ENCODE measurements at regions not wholly inside any gene's neighbourhood (a gene's known extent, or its start where the extent isn't known, plus 50 kb on each side); places are given as distances from the start of the nearest gene placed in this dataset.

- Histone ChIP-seq H3K9me3 (ENCODE audit: control insufficient read depth in 1 of 2, low read length in 2 of 2) (no peaks in the 10 kb centered on the region), H3K4me3 (ENCODE audit: low read depth in 1 of 2, low read length in 2 of 2) (no peak overlapping the region), H3K27me3 (ENCODE audit: low read depth, low read length) (no peaks in the 10 kb centered on the region), H3K27ac (ENCODE audit: low read length) (no peak overlapping the region), H3K4me1 (ENCODE audit: control insufficient read depth in 1 of 2, insufficient read depth in 2 of 2, low read length in 2 of 2) (no peaks in the 10 kb centered on the region), H3K36me3 (ENCODE audit: control insufficient read depth in 1 of 2, insufficient read depth in 2 of 2, low read length in 2 of 2) (no peaks in the 10 kb centered on the region)
Measured at GRCh38 chr4:31918891-31919290, 1198.7 kb downstream of the PCDH7 start.

GRCh38 chr4:31923634-31924033 is 1203.5 kb downstream of the PCDH7 start:
- Histone ChIP-seq H3K27me3 (ENCODE audit: low read depth, low read length) (no peaks in the 10 kb centered on the region), H3K27ac (ENCODE audit: low read length) (no peak overlapping the region), H3K4me1 (ENCODE audit: control insufficient read depth in 1 of 2, insufficient read depth in 2 of 2, low read length in 2 of 2) (no peaks in the 10 kb centered on the region)

GRCh38 chr4:31929676-31930345 is 1209.6 kb downstream of the PCDH7 start:
- H3K4me1 ChIP-seq (ENCODE audit: control insufficient read depth in 1 of 2, insufficient read depth in 2 of 2, low read length in 2 of 2), result no peaks in the 10 kb centered on the region
- no peaks in the 10 kb centered on the region for H3K27me3 ChIP-seq (ENCODE audit: low read depth, low read length)
- H3K4me3 ChIP-seq (ENCODE audit: low read depth in 1 of 2, low read length in 2 of 2), result no peak overlapping the region
- H3K36me3 ChIP-seq (ENCODE audit: control insufficient read depth in 1 of 2, insufficient read depth in 2 of 2, low read length in 2 of 2), result no peaks in the 10 kb centered on the region
- no peaks in the 10 kb centered on the region for H3K9me3 ChIP-seq (ENCODE audit: control insufficient read depth in 1 of 2, low read length in 2 of 2)
- H3K27ac ChIP-seq (ENCODE audit: low read length), result no peak overlapping the region

More at GRCh38 chr4:31923634-31924033, 1203.5 kb downstream of the PCDH7 start:
- H3K36me3 ChIP-seq (ENCODE audit: control insufficient read depth in 1 of 2, insufficient read depth in 2 of 2, low read length in 2 of 2), result no peaks in the 10 kb centered on the region
- no peaks in the 10 kb centered on the region for H3K9me3 ChIP-seq (ENCODE audit: control insufficient read depth in 1 of 2, low read length in 2 of 2)
- H3K4me3 ChIP-seq (ENCODE audit: low read depth in 1 of 2, low read length in 2 of 2), result no peak overlapping the region

- Histone ChIP-seq H3K4me1 (ENCODE audit: control insufficient read depth in 1 of 2, insufficient read depth in 2 of 2, low read length in 2 of 2) (no peaks in the 10 kb centered on the region), H3K9me3 (ENCODE audit: control insufficient read depth in 1 of 2, low read length in 2 of 2) (no peaks in the 10 kb centered on the region), H3K4me3 (ENCODE audit: low read depth in 1 of 2, low read length in 2 of 2) (no peak overlapping the region), H3K27me3 (ENCODE audit: low read depth, low read length) (no peaks in the 10 kb centered on the region), H3K36me3 (ENCODE audit: control insufficient read depth in 1 of 2, insufficient read depth in 2 of 2, low read length in 2 of 2) (no peaks in the 10 kb centered on the region), H3K27ac (ENCODE audit: low read length) (no peak overlapping the region)
Measured at GRCh38 chr4:31946456-31946855, 1226.3 kb downstream of the PCDH7 start.

GRCh38 chr4:31947101-31947500 is 1226.9 kb downstream of the PCDH7 start:
- Histone ChIP-seq H3K27me3 (ENCODE audit: low read depth, low read length) (no peaks in the 10 kb centered on the region), H3K36me3 (ENCODE audit: control insufficient read depth in 1 of 2, insufficient read depth in 2 of 2, low read length in 2 of 2) (no peaks in the 10 kb centered on the region), H3K4me3 (ENCODE audit: low read depth in 1 of 2, low read length in 2 of 2) (no peak overlapping the region), H3K4me1 (ENCODE audit: control insufficient read depth in 1 of 2, insufficient read depth in 2 of 2, low read length in 2 of 2) (no peaks in the 10 kb centered on the region), H3K27ac (ENCODE audit: low read length) (no peak overlapping the region), H3K9me3 (ENCODE audit: control insufficient read depth in 1 of 2, low read length in 2 of 2) (no peaks in the 10 kb centered on the region)

GRCh38 chr4:31949045-31949444 is 1228.9 kb downstream of the PCDH7 start:
- no peaks in the 10 kb centered on the region for H3K4me1 ChIP-seq (ENCODE audit: control insufficient read depth in 1 of 2, insufficient read depth in 2 of 2, low read length in 2 of 2)
- no peak overlapping the region for H3K27ac ChIP-seq (ENCODE audit: low read length)
- no peaks in the 10 kb centered on the region for H3K36me3 ChIP-seq (ENCODE audit: control insufficient read depth in 1 of 2, insufficient read depth in 2 of 2, low read length in 2 of 2)
- H3K9me3 ChIP-seq (ENCODE audit: control insufficient read depth in 1 of 2, low read length in 2 of 2), result no peaks in the 10 kb centered on the region
- no peaks in the 10 kb centered on the region for H3K27me3 ChIP-seq (ENCODE audit: low read depth, low read length)
- H3K4me3 ChIP-seq (ENCODE audit: low read depth in 1 of 2, low read length in 2 of 2), result no peak overlapping the region

- H3K27ac ChIP-seq (ENCODE audit: low read length), result no peak overlapping the region
- no peaks in the 10 kb centered on the region for H3K36me3 ChIP-seq (ENCODE audit: control insufficient read depth in 1 of 2, insufficient read depth in 2 of 2, low read length in 2 of 2)
- H3K4me1 ChIP-seq (ENCODE audit: control insufficient read depth in 1 of 2, insufficient read depth in 2 of 2, low read length in 2 of 2), result no peaks in the 10 kb centered on the region
- H3K27me3 ChIP-seq (ENCODE audit: low read depth, low read length), result no peaks in the 10 kb centered on the region
- no peak overlapping the region for H3K4me3 ChIP-seq (ENCODE audit: low read depth in 1 of 2, low read length in 2 of 2)
- no peaks in the 10 kb centered on the region for H3K9me3 ChIP-seq (ENCODE audit: control insufficient read depth in 1 of 2, low read length in 2 of 2)
Measured at GRCh38 chr4:31955346-31955745, 1235.2 kb downstream of the PCDH7 start.

GRCh38 chr4:31959972-31960371 is 1239.8 kb downstream of the PCDH7 start:
- H3K4me1 ChIP-seq (ENCODE audit: control insufficient read depth in 1 of 2, insufficient read depth in 2 of 2, low read length in 2 of 2), result no peaks in the 10 kb centered on the region
- H3K4me3 ChIP-seq (ENCODE audit: low read depth in 1 of 2, low read length in 2 of 2), result no peak overlapping the region
- no peak overlapping the region for H3K27ac ChIP-seq (ENCODE audit: low read length)

GRCh38 chr4:31964685-31965084 is 1244.5 kb downstream of the PCDH7 start:
- no peaks in the 10 kb centered on the region for H3K36me3 ChIP-seq (ENCODE audit: control insufficient read depth in 1 of 2, insufficient read depth in 2 of 2, low read length in 2 of 2)
- no peaks in the 10 kb centered on the region for H3K27me3 ChIP-seq (ENCODE audit: low read depth, low read length)
- no peaks in the 10 kb centered on the region for H3K9me3 ChIP-seq (ENCODE audit: control insufficient read depth in 1 of 2, low read length in 2 of 2)
- no peak overlapping the region for H3K27ac ChIP-seq (ENCODE audit: low read length)
- H3K4me3 ChIP-seq (ENCODE audit: low read depth in 1 of 2, low read length in 2 of 2), result no peak overlapping the region
- no peaks in the 10 kb centered on the region for H3K4me1 ChIP-seq (ENCODE audit: control insufficient read depth in 1 of 2, insufficient read depth in 2 of 2, low read length in 2 of 2)

More at GRCh38 chr4:31959972-31960371, 1239.8 kb downstream of the PCDH7 start:
- Histone ChIP-seq H3K27me3 (ENCODE audit: low read depth, low read length) (no peaks in the 10 kb centered on the region), H3K9me3 (ENCODE audit: control insufficient read depth in 1 of 2, low read length in 2 of 2) (no peaks in the 10 kb centered on the region), H3K36me3 (ENCODE audit: control insufficient read depth in 1 of 2, insufficient read depth in 2 of 2, low read length in 2 of 2) (no peaks in the 10 kb centered on the region)

- no peaks in the 10 kb centered on the region for H3K4me1 ChIP-seq (ENCODE audit: control insufficient read depth in 1 of 2, insufficient read depth in 2 of 2, low read length in 2 of 2)
- no peaks in the 10 kb centered on the region for H3K36me3 ChIP-seq (ENCODE audit: control insufficient read depth in 1 of 2, insufficient read depth in 2 of 2, low read length in 2 of 2)
- H3K9me3 ChIP-seq (ENCODE audit: control insufficient read depth in 1 of 2, low read length in 2 of 2), result no peaks in the 10 kb centered on the region
- no peaks in the 10 kb centered on the region for H3K27me3 ChIP-seq (ENCODE audit: low read depth, low read length)
- no peak overlapping the region for H3K27ac ChIP-seq (ENCODE audit: low read length)
- no peak overlapping the region for H3K4me3 ChIP-seq (ENCODE audit: low read depth in 1 of 2, low read length in 2 of 2)
Measured at GRCh38 chr4:31968842-31969241, 1248.7 kb downstream of the PCDH7 start.

- no peak overlapping the region for H3K4me3 ChIP-seq (ENCODE audit: low read depth in 1 of 2, low read length in 2 of 2)
- no peaks in the 10 kb centered on the region for H3K27me3 ChIP-seq (ENCODE audit: low read depth, low read length)
- no peaks in the 10 kb centered on the region for H3K4me1 ChIP-seq (ENCODE audit: control insufficient read depth in 1 of 2, insufficient read depth in 2 of 2, low read length in 2 of 2)
- no peak overlapping the region for H3K27ac ChIP-seq (ENCODE audit: low read length)
- H3K9me3 ChIP-seq (ENCODE audit: control insufficient read depth in 1 of 2, low read length in 2 of 2), result peaks cover 0 to 3% of the 10 kb centered on the region in 2 donors
- no peaks in the 10 kb centered on the region for H3K36me3 ChIP-seq (ENCODE audit: control insufficient read depth in 1 of 2, insufficient read depth in 2 of 2, low read length in 2 of 2)
Measured at GRCh38 chr4:31974490-31975002, 1254.4 kb downstream of the PCDH7 start.

GRCh38 chr4:31979988-31980387 is 1259.8 kb downstream of the PCDH7 start:
- Histone ChIP-seq H3K27ac (ENCODE audit: low read length) (no peak overlapping the region), H3K4me3 (ENCODE audit: low read depth in 1 of 2, low read length in 2 of 2) (no peak overlapping the region), H3K4me1 (ENCODE audit: control insufficient read depth in 1 of 2, insufficient read depth in 2 of 2, low read length in 2 of 2) (no peaks in the 10 kb centered on the region), H3K9me3 (ENCODE audit: control insufficient read depth in 1 of 2, low read length in 2 of 2) (peaks cover 0 to 3% of the 10 kb centered on the region in 2 donors), H3K36me3 (ENCODE audit: control insufficient read depth in 1 of 2, insufficient read depth in 2 of 2, low read length in 2 of 2) (no peaks in the 10 kb centered on the region), H3K27me3 (ENCODE audit: low read depth, low read length) (no peaks in the 10 kb centered on the region)
